ENCODE measurements at regions not wholly inside any gene's neighbourhood (a gene's known extent, or its start where the extent isn't known, plus 50 kb on each side); places are given as distances from the start of the nearest gene placed in this dataset.

DNA sequence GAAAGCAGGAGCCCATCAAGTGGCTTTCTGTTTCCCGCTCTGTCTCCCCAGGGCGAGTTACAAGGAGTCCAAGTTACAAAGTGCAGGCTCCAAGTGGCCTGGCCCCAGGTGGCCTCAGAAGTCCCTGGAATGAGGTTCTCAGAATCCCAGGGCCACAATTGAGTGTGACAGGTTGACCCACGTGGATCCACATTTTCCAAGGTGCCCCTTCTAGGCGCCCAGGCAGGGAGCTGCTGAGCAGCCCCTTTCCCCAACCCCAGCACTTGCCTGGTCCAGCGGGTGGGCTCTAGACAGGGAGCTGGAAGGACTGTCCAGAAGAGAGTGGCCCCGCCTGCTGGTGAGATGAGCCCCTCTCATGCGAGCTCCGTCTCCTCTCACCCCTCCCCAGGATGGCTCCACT, 253.4 kb downstream of the CYP26B1 start:
- H3K4me1 ChIP-seq: no peaks in the 10 kb centered on the region
- DNase-seq (no peak), ATAC-seq (no peak)
- no peaks in the 10 kb centered on the region for H3K36me3 ChIP-seq
- peaks cover 0 to 13% of the 10 kb centered on the region in 2 donors for H3K27me3 ChIP-seq
- TF ChIP-seq, protein P1, sequence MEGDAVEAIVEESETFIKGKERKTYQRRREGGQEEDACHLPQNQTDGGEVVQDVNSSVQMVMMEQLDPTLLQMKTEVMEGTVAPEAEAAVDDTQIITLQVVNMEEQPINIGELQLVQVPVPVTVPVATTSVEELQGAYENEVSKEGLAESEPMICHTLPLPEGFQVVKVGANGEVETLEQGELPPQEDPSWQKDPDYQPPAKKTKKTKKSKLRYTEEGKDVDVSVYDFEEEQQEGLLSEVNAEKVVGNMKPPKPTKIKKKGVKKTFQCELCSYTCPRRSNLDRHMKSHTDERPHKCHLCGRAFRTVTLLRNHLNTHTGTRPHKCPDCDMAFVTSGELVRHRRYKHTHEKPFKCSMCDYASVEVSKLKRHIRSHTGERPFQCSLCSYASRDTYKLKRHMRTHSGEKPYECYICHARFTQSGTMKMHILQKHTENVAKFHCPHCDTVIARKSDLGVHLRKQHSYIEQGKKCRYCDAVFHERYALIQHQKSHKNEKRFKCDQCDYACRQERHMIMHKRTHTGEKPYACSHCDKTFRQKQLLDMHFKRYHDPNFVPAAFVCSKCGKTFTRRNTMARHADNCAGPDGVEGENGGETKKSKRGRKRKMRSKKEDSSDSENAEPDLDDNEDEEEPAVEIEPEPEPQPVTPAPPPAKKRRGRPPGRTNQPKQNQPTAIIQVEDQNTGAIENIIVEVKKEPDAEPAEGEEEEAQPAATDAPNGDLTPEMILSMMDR (IDR thresholded peaks at IDR 0.05): no peak
- no peak overlapping the region for H3K27ac ChIP-seq
- no peaks in the 10 kb centered on the region for H3K9me3 ChIP-seq
- no peak overlapping the region for H3K4me3 ChIP-seq
- intact Hi-C loops (cut with DNase I): no loop called here

DNA sequence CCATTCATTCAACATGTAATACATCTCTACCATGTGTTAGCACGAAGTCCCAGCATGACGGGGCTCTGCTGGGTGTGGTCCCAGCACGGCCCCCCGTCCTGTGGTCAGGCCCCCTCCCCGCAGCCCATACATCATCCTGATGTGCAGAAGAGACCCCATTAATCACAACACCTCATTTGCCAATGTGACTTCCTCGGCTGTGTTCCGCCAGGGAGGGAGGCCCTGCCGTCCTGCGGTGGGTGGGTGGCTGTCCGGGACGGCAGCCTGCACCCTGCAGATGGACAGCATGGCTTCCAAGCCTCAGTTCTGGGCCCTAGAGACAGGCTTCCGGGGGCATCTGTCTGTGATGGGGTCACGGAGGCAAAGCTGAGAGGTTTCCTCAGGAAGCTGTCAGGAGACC, 254.0 kb downstream of the CYP26B1 start:
- Histone ChIP-seq H3K9me3 (no peaks in the 10 kb centered on the region), H3K4me3 (no peak overlapping the region), H3K27me3 (peaks cover 0 to 13% of the 10 kb centered on the region in 2 donors), H3K27ac (no peak overlapping the region), H3K36me3 (no peaks in the 10 kb centered on the region), H3K4me1 (no peaks in the 10 kb centered on the region)
- TF ChIP-seq, protein P1 (IDR thresholded peaks at IDR 0.05): no peak
- DNase-seq: no peak
- intact Hi-C loops (cut with DNase I): no loop called here
- no peak for ATAC-seq

DNA sequence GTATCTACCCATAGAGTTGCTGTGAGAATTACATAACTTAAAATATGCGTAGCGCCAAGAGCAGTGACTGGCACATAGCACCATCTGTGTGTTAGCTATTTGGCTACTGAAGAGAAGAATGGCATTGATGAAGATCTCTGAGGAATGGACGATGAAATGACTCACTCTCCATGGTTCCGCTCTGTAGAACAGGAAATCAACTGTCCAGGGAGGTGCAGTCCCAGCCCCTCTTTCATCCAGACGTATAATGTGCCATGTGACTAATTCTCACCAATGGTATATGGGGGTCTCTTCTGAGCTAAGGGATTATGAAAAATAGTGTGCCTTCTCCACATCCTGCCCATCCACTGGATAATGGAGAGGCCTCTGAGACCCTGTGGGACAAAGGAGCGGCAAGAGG, 254.8 kb downstream of the CYP26B1 start:
- H3K9me3 ChIP-seq: no peaks in the 10 kb centered on the region
- H3K27ac ChIP-seq: no peak overlapping the region
- intact Hi-C loops (cut with DNase I): no loop called here
- peaks cover 0 to 13% of the 10 kb centered on the region in 2 donors for H3K27me3 ChIP-seq
- H3K4me3 ChIP-seq: no peak overlapping the region
- DNase-seq (no peak), ATAC-seq (no peak)
- H3K36me3 ChIP-seq: no peaks in the 10 kb centered on the region
- TF ChIP-seq, protein P1 (IDR thresholded peaks at IDR 0.05): no peak
- no peaks in the 10 kb centered on the region for H3K4me1 ChIP-seq

DNA sequence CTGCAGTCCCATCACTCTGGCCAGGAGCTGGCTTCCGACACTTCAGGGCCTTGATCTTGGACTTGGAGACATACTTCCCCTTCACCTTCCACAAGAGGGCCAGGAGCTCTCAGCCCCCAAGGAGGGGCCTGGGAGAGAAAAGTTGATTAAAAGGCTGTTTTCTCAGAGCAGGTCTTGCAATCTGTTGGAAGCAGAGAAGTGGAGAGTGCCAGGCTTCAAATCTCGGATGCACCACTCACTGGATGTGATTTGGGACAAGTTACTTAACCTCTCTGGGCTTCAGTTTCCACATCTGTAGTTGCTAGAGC, 255.3 kb downstream of the CYP26B1 start:
- no peak overlapping the region for H3K4me3 ChIP-seq
- DNase-seq (no peak), ATAC-seq (no peak)
- peaks cover 0 to 13% of the 10 kb centered on the region in 2 donors for H3K27me3 ChIP-seq
- H3K36me3 ChIP-seq: no peaks in the 10 kb centered on the region
- TF ChIP-seq, protein P1 (IDR thresholded peaks at IDR 0.05): no peak
- no peaks in the 10 kb centered on the region for H3K4me1 ChIP-seq
- no peak overlapping the region for H3K27ac ChIP-seq
- H3K9me3 ChIP-seq: no peaks in the 10 kb centered on the region
- intact Hi-C loops (cut with DNase I): no loop called here

DNA sequence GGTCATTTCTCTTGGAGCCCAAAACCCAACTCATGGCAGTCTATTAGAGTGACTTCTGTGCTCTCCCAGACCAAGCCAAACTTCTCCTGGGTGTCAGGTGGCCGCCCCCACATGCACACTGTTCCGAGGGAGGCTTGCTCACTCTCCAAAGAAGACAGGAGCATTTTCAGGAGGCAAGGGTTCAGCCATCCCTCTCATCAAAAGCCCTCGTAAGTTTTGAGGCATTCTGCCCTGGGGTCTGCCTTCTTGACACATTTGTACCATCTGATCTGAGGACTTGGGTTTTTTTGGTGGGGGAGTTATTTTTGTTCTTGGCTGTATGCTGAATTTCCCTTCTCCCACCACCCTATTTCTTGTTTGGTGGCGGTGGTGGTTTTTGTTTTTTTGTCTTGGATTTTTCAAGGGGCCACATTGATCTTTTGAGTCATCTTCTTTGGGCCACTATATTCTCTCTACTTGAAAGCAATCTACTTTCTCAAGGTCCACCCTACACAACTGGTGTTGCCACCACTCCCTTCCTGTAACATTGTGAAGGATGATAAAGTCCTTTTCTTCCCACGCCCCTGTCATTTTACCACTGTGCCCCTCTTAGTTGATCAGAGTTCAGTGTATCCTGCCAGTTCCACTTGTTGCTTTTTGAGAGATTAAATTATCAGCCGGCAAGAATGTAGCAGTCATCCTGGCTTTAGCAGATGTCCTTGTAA, 255.8 kb downstream of the CYP26B1 start:
- H3K27ac ChIP-seq: no peak overlapping the region
- TF ChIP-seq, protein P1 (IDR thresholded peaks at IDR 0.05): no peak
- H3K36me3 ChIP-seq: no peaks in the 10 kb centered on the region
- ATAC-seq (no peak), DNase-seq (no peak)
- peaks cover 0 to 13% of the 10 kb centered on the region in 2 donors for H3K27me3 ChIP-seq
- intact Hi-C loops (cut with DNase I): no loop called here
- no peaks in the 10 kb centered on the region for H3K4me1 ChIP-seq
- H3K4me3 ChIP-seq: no peak overlapping the region
- H3K9me3 ChIP-seq: no peaks in the 10 kb centered on the region

Measured in left lung (tissue), 4 donors.